Stomach (tissue), 8 donors: ENCODE measurements at regions not wholly inside any gene's neighbourhood (a gene's known extent, or its start where the extent isn't known, plus 50 kb on each side); places are given as distances from the start of the nearest gene placed in this dataset.

ENCODE experiments used
- DNase-seq, 2 donors: peaks; one replicate each; pipeline versions ENCODE4 v3.0.0 to v3.0.0-alpha.2; 2013 to 2019
- H3K27ac ChIP-seq, 5 donors: fragments of 200-600 bp in 4 of 5; sonication (generic) in 4 of 5; one replicate each; pipeline ENCODE4 v1.5.1; 2013 to 2019; ENCODE audit warnings: mild to moderate bottlenecking in 1 of 5, moderate library complexity in 1 of 5
- H3K27me3 ChIP-seq, 3 donors: fragments of 200-600 bp; sonication (generic); one replicate each; pipeline ENCODE4 v1.5.1; 2017 to 2019; ENCODE audit warnings: mixed run types in 1 of 3
- H3K36me3 ChIP-seq, 4 donors: fragments of 200-600 bp; sonication (generic); 1 replicate in 3 of 4; 2 replicates in 1 of 4; pipeline ENCODE4 v1.5.1; 2016 to 2019
- H3K4me1 ChIP-seq, 4 donors: fragments of 200-600 bp; sonication (generic); one replicate each; pipeline ENCODE4 v1.5.1; 2016 to 2019
- H3K4me3 ChIP-seq, 4 donors: fragments of 200-600 bp; sonication (generic) in 3 of 4; one replicate each; pipeline ENCODE4 v1.5.1; 2016 to 2019; ENCODE audit warnings: mild to moderate bottlenecking in 1 of 4
- H3K9me3 ChIP-seq, 4 donors: fragments of 200-600 bp; sonication (generic); one replicate each; pipeline ENCODE4 v1.5.1; 2016 to 2019
- CTCF ChIP-seq, 7 experiments: fragments of 450-650 bp in 4 of 7; fragments of 200-600 bp in 3 of 7; sonication (generic) in 3 of 7; IDR thresholded peaks; one replicate each; pipeline ENCODE4 v1.5.1; 2016 to 2019; ENCODE audit warnings: antibody characterized with exemption in 7 of 7, control low read depth in 2 of 7, mild to moderate bottlenecking in 1 of 7
- EP300 ChIP-seq: sonication (generic); formaldehyde crosslinking; IDR thresholded peaks from one replicate; pipeline ENCODE4 v1.6.1; 2017; ENCODE audit warnings: antibody characterized with exemption
- POLR2A ChIP-seq, 4 donors: fragments of 450-650 bp; IDR thresholded peaks; one replicate each; pipeline ENCODE4 v1.6.1; 2016; ENCODE audit warnings: antibody characterized with exemption in 4 of 4, control low read depth in 2 of 4, mild to moderate bottlenecking in 1 of 4, moderate library complexity in 1 of 4
- POLR2AphosphoS5 ChIP-seq, 3 donors: sonication (generic); formaldehyde crosslinking; IDR thresholded peaks; one replicate each; pipeline ENCODE4 v1.6.1; 2016; ENCODE audit warnings: antibody characterized with exemption in 3 of 3
- WGBS, 5 donors: extraction: QIAGEN DNeasy Blood & Tissue Kit in 3 of 5; methylation state at CpG; one replicate each; pipeline versions ENCODE4 v1.1.5 to v1.1.7; 2013 to 2018; 5-methylcytosine and 5-hydroxymethylcytosine counted together
- intact Hi-C: fragments of 100-400 bp; cut with DNase I; formaldehyde crosslinking; loops from one replicate; pipeline ENCODE4 v1.15.1; 2023; ENCODE audit warnings: low total_unique reads
- donor health status: healthy with polysubstance abuse.
- donor health status: Bipolar disorder and iron deficiency.
- donor health status: healthy.

GRCh38 chr3:151990696-151991376, 117.4 kb downstream of the SUCNR1 start:
- 42 to 65% (median 57%) methylated on average over 2 of the region's 2 CpGs for WGBS, 5 donors
- Histone ChIP-seq H3K4me3 (no peak overlapping the region), H3K27ac (no peak overlapping the region), H3K9me3 (no peaks in the 10 kb centered on the region), H3K27me3 (no peaks in the 10 kb centered on the region), H3K36me3 (no peaks in the 10 kb centered on the region), H3K4me1 (peaks cover 0 to 10% (median 5%) of the 10 kb centered on the region in 4 donors)
- intact Hi-C loops: no loop called here
- TF ChIP-seq POLR2A (IDR thresholded peaks at IDR 0.05): no peak
- no peak for TF ChIP-seq POLR2AphosphoS5 (IDR thresholded peaks at IDR 0.05)
- TF ChIP-seq CTCF (IDR thresholded peaks at IDR 0.05): no peak
- no peak for TF ChIP-seq EP300
- DNase-seq: no peak

- no peak for DNase-seq
- Histone ChIP-seq H3K9me3 (no peaks in the 10 kb centered on the region), H3K4me3 (no peak overlapping the region), H3K36me3 (no peaks in the 10 kb centered on the region), H3K4me1 (no peaks in the 10 kb centered on the region), H3K27me3 (no peaks in the 10 kb centered on the region), H3K27ac (no peak overlapping the region)
- TF ChIP-seq EP300: no peak
- no peak for TF ChIP-seq CTCF (IDR thresholded peaks at IDR 0.05)
- no peak for TF ChIP-seq POLR2A (IDR thresholded peaks at IDR 0.05)
- no peak for TF ChIP-seq POLR2AphosphoS5 (IDR thresholded peaks at IDR 0.05)
- WGBS, 5 donors: 32 to 57% (median 53%) methylated on average over 4 of the region's 4 CpGs
- intact Hi-C loops: no loop called here
These were observed 119.0 kb downstream of the SUCNR1 start for GRCh38 chr3:151992326-151993041.

GRCh38 chr3:151995091-151995490, 121.6 kb downstream of the SUCNR1 start:
- no peak for DNase-seq
- Histone ChIP-seq H3K4me1 (no peaks in the 10 kb centered on the region), H3K27ac (no peak overlapping the region), H3K4me3 (no peak overlapping the region), H3K36me3 (no peaks in the 10 kb centered on the region), H3K27me3 (no peaks in the 10 kb centered on the region), H3K9me3 (no peaks in the 10 kb centered on the region)
- TF ChIP-seq CTCF (IDR thresholded peaks at IDR 0.05): no peak
- TF ChIP-seq POLR2AphosphoS5 (IDR thresholded peaks at IDR 0.05): no peak
- no peak for TF ChIP-seq POLR2A (IDR thresholded peaks at IDR 0.05)
- TF ChIP-seq EP300: no peak
- intact Hi-C loops: no loop called here
- 77 to 96% (median 82%) methylated on average over 1 of the region's 1 CpG for WGBS, 5 donors

- H3K9me3 ChIP-seq: no peaks in the 10 kb centered on the region
- intact Hi-C loops: no loop called here
- H3K27me3 ChIP-seq: no peaks in the 10 kb centered on the region
- H3K4me1 ChIP-seq: no peaks in the 10 kb centered on the region
- DNase-seq: no peak
- TF ChIP-seq EP300 (no peak), POLR2A (IDR thresholded peaks at IDR 0.05) (no peak), CTCF (IDR thresholded peaks at IDR 0.05) (no peak), POLR2AphosphoS5 (IDR thresholded peaks at IDR 0.05) (no peak)
- no peaks in the 10 kb centered on the region for H3K36me3 ChIP-seq
- H3K27ac ChIP-seq: no peak overlapping the region
- H3K4me3 ChIP-seq: no peak overlapping the region
- 83 to 97% (median 96%) methylated on average over 2 of the region's 2 CpGs for WGBS, 5 donors
These were observed 125.3 kb downstream of the SUCNR1 start for GRCh38 chr3:151998744-151999143.
